K562 (cell line): ENCODE measurements at regions not wholly inside any gene's neighbourhood (a gene's known extent, or its start where the extent isn't known, plus 50 kb on each side); places are given as distances from the start of the nearest gene placed in this dataset.

ENCODE experiments used
- ATAC-seq: fragments of 200-7000 bp; cut with Tn5 transposase; 3 replicates; pipeline ENCODE4 v1.9.1; 2020; ENCODE audit warnings: moderate library complexity
- BruUV-seq: library from RNA; stranded (reverse); fragments of 400-500 nt; replicated peaks from 2 replicates; lab custom pipeline; 2021; lab: Mats Ljungman, UMichigan
- CTCF ChIA-PET: fragments of 300-600 bp; formaldehyde crosslinking; extraction: SDS; loops from one replicate; lab custom pipeline; 2021; ENCODE audit warnings: low intra/inter-chr PET ratio; lab: Yijun Ruan, JAX
- POLR2A ChIA-PET: fragments of 300-600, 350-650 bp; sonication (Branson Sonifier 250); formaldehyde crosslinking; extraction: SDS; loops from one replicate; lab custom pipeline; 2021; ENCODE audit warnings: antibody characterized with exemption, inconsistent platforms; lab: Yijun Ruan, JAX
- DNase-seq, 4 experiments: peaks; one replicate each; pipeline versions ENCODE4 v3.0.0 to v3.0.0-alpha.2; 2011 to 2018; ENCODE audit warnings: low spot score in 3 of 4, mixed read lengths in 3 of 4; ENCODE audit errors: extremely low read depth in 1 of 4
- FAIRE-seq: peaks from 2 replicates; lab custom pipeline; 2011; peaks lifted over from hg19 to GRCh38; lab: Jason Lieb, UNC
- H2AFZ ChIP-seq: 2 replicates; pipeline ENCODE4 v1.6.0; 2011; ENCODE audit warnings: low read depth, low read length, control low read depth, inconsistent platforms
- H3K27ac ChIP-seq: fragments of 200-600 bp; 3 replicates; pipeline ENCODE4 v1.8.0; 2011; ENCODE audit warnings: low read depth, mild to moderate bottlenecking, control low read depth, inconsistent platforms, low read length, moderate library complexity, mixed read lengths; ENCODE audit errors: extremely low read depth
- H3K27me3 ChIP-seq, 2 experiments: fragments of 300-600 bp in 1 of 2; 2 replicates in 1 of 2; 3 replicates in 1 of 2; pipeline versions ENCODE4 v1.6.0 to v1.8.0; 2011; ENCODE audit warnings: inconsistent platforms in 2 of 2, low read length in 2 of 2, mild to moderate bottlenecking in 1 of 2, mixed read lengths in 1 of 2, moderate library complexity in 1 of 2; ENCODE audit not compliant: control insufficient read depth in 2 of 2, insufficient read depth in 2 of 2
- H3K36me3 ChIP-seq: fragments of 300-600 bp; 3 replicates; pipeline ENCODE4 v1.8.0; 2011; ENCODE audit warnings: mild to moderate bottlenecking, low read length, inconsistent platforms; ENCODE audit not compliant: control insufficient read depth, insufficient read depth
- H3K4me1 ChIP-seq, 2 experiments: fragments of 200-600 bp in 1 of 2; replicated peaks in 1 of 2; 2 replicates in 1 of 2; 3 replicates in 1 of 2; pipeline versions ENCODE4 v1.5.1 to v1.8.0; 2011; ENCODE audit warnings: inconsistent platforms in 2 of 2, low read length in 2 of 2, mild to moderate bottlenecking in 1 of 2, mixed read lengths in 1 of 2, moderate library complexity in 1 of 2; ENCODE audit not compliant: control insufficient read depth in 2 of 2, insufficient read depth in 2 of 2
- H3K4me2 ChIP-seq: 2 replicates; pipeline ENCODE4 v1.6.1; 2011; ENCODE audit warnings: low read length, control low read depth, inconsistent platforms, mixed read lengths; ENCODE audit not compliant: insufficient read depth
- H3K4me3 ChIP-seq: fragments of 200-600 bp; sonication (generic), shearing (Covaris generic); 2 replicates; pipeline ENCODE4 v1.5.1; 2016; ENCODE audit warnings: control low read depth, inconsistent platforms
- H3K79me2 ChIP-seq: fragments of 200-600 bp; 3 replicates; pipeline ENCODE4 v1.8.0; 2011; ENCODE audit warnings: low read length, inconsistent platforms; ENCODE audit not compliant: control insufficient read depth, insufficient read depth
- H3K9ac ChIP-seq, 2 experiments: 2 replicates each; pipeline versions ENCODE4 v1.6.0 to v1.6.1; 2011; ENCODE audit warnings: low read depth in 2 of 2, low read length in 2 of 2, control low read depth in 1 of 2, inconsistent platforms in 1 of 2, mild to moderate bottlenecking in 1 of 2, mixed read lengths in 1 of 2; ENCODE audit not compliant: insufficient read depth in 1 of 2
- H3K9me1 ChIP-seq: one replicate; pipeline ENCODE4 v1.6.0; 2011; ENCODE audit warnings: inconsistent platforms, mild to moderate bottlenecking, low read length, moderate library complexity; ENCODE audit not compliant: control insufficient read depth, insufficient read depth
- H3K9me3 ChIP-seq: replicated peaks from 2 replicates; pipeline ENCODE4 v1.5.1; 2011; ENCODE audit warnings: low read depth, low read length, inconsistent platforms; ENCODE audit not compliant: control insufficient read depth, insufficient read depth
- H4K20me1 ChIP-seq: replicated peaks from 2 replicates; pipeline ENCODE4 v1.6.1; 2011; ENCODE audit warnings: low read length, inconsistent platforms, mixed read lengths; ENCODE audit not compliant: control insufficient read depth, insufficient read depth
- ARID1B ChIP-seq: fragments of 450-650 bp; IDR thresholded peaks from 2 replicates; pipeline ENCODE4 v1.6.1; 2016; ENCODE audit warnings: antibody characterized with exemption, mild to moderate bottlenecking, inconsistent platforms
- ASH1L ChIP-seq: fragments of 450-650 bp; IDR thresholded peaks from 2 replicates; pipeline ENCODE4 v1.6.1; 2018; ENCODE audit warnings: borderline replicate concordance, mild to moderate bottlenecking, low read depth; ENCODE audit not compliant: partially characterized antibody
- CHD7 ChIP-seq: fragments of 200-600 bp; sonication (generic); IDR thresholded peaks from one replicate; pipeline ENCODE4 v1.6.1; 2012; ENCODE audit warnings: mild to moderate bottlenecking, low read depth, low read length, inconsistent platforms
- HMBOX1 ChIP-seq: sonication (generic); IDR thresholded peaks from 2 replicates; pipeline ENCODE4 v1.6.1; 2016
- HNRNPL ChIP-seq: fragments of 200-400 bp; formaldehyde crosslinking; IDR thresholded peaks from 2 replicates; pipeline ENCODE4 v1.6.1; 2017; ENCODE audit warnings: low read depth, mild to moderate bottlenecking, low read length
- PHF20 ChIP-seq: fragments of 450-650 bp; IDR thresholded peaks from 2 replicates; pipeline ENCODE4 v1.6.1; 2018; ENCODE audit not compliant: partially characterized antibody
- ZNF24 ChIP-seq: fragments of 450-650 bp; IDR thresholded peaks from 2 replicates; pipeline ENCODE4 v1.6.1; 2016
- ZNF354B ChIP-seq: fragments of 250-450 bp; sonication (Bioruptor Pico); IDR thresholded peaks from 2 replicates; pipeline ENCODE4 v1.4.0; 2020
- ZNF384 ChIP-seq: IDR thresholded peaks from 2 replicates; pipeline ENCODE4 v1.6.1; 2012; ENCODE audit warnings: low read depth, low read length, improper control_type of control experiment
- WGBS: fragments of 100-300 bp; shearing (Covaris generic); methylation state at CpG from one replicate; pipeline ENCODE4 v1.1.6; 2016; ENCODE audit warnings: low coverage, mixed read lengths; ENCODE audit not compliant: insufficient coverage; ENCODE audit errors: missing lambda C conversion rate; 5-methylcytosine and 5-hydroxymethylcytosine counted together
- in situ Hi-C: fragments of 300-500 bp; cut with MboI; formaldehyde crosslinking; loops from 4 replicates; pipeline ENCODE4 v1.15.0; 2018; ENCODE audit warnings: inconsistent platforms, mixed read lengths
- intact Hi-C: fragments of 100-400 bp; cut with micrococcal nuclease; formaldehyde crosslinking; loops from 2 replicates; pipeline ENCODE4 v1.14.2; 2022
- TF ChIP-seq, protein P1 (sequence below): sonication (generic); formaldehyde crosslinking; IDR thresholded peaks from 2 replicates; pipeline ENCODE4 v1.8.1; 2023; ENCODE audit warnings: mild to moderate bottlenecking, missing genetic modification reagents

DNA sequence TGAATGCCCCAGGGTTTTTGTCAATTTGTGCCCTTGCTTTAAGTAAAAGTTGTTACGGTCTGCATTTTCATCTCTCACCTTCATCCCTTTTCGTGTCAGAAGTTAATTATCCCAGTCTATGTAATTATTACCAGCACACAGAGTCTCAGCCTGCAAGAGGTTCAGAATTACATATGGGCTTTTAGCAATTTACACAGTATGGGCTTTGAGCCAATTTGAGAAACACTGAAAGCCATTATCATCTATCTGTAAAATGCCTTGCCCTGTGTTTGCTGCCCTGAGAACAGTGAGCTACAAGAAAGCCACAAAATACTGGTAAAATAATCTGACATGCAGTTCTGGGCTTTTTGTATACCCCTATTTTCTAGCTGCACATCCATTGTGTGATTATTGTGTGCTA lies 125.6 kb upstream of the STEAP4 start:
- POLR2A ChIA-PET: no interaction called here
- Histone ChIP-seq H3K4me1 (no peaks in the 10 kb centered on the region), H3K4me3 (no peak overlapping the region), H3K9ac (no peak overlapping the region), H3K4me2 (no peak overlapping the region), H3K9me3 (no peaks in the 10 kb centered on the region), H4K20me1 (no peaks in the 10 kb centered on the region), H3K27me3 (no peaks in the 10 kb centered on the region), H3K79me2 (no peaks in the 10 kb centered on the region), H3K36me3 (no peaks in the 10 kb centered on the region), H3K9me1 (no peaks in the 10 kb centered on the region), H2AFZ (no peak overlapping the region), H3K27ac (no peak overlapping the region)
- FAIRE-seq: no peak
- DNase-seq: no peak
- CTCF ChIA-PET: no interaction called here
- ATAC-seq: no peak
- no TSS peak for BruUV-seq
- intact Hi-C loops: no loop called here
- WGBS: 2% methylated on average over 2 of the region's 2 CpGs
- in situ Hi-C loops: no loop called here
- no peak for TF ChIP-seq HMBOX1
- TF ChIP-seq ASH1L: no peak
- TF ChIP-seq, protein P1, sequence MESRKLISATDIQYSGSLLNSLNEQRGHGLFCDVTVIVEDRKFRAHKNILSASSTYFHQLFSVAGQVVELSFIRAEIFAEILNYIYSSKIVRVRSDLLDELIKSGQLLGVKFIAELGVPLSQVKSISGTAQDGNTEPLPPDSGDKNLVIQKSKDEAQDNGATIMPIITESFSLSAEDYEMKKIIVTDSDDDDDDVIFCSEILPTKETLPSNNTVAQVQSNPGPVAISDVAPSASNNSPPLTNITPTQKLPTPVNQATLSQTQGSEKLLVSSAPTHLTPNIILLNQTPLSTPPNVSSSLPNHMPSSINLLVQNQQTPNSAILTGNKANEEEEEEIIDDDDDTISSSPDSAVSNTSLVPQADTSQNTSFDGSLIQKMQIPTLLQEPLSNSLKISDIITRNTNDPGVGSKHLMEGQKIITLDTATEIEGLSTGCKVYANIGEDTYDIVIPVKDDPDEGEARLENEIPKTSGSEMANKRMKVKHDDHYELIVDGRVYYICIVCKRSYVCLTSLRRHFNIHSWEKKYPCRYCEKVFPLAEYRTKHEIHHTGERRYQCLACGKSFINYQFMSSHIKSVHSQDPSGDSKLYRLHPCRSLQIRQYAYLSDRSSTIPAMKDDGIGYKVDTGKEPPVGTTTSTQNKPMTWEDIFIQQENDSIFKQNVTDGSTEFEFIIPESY (CRISPR knock-in tag): no peak
- no peak for TF ChIP-seq ZNF354B (CRISPR knock-in tag)
- no peak for TF ChIP-seq ZNF384
- TF ChIP-seq ZNF24: no peak
- no peak for TF ChIP-seq PHF20
- no peak for TF ChIP-seq CHD7
- no peak for TF ChIP-seq ARID1B
- no peak for TF ChIP-seq HNRNPL
